SK-N-SH (cell line): ENCODE measurements at regions not wholly inside any gene's neighbourhood (a gene's known extent, or its start where the extent isn't known, plus 50 kb on each side); places are given as distances from the start of the nearest gene placed in this dataset.

Experiments
- CTCF ChIA-PET: fragments of 300-600, 350-600 bp; formaldehyde crosslinking; extraction: SDS; loops from one replicate; lab custom pipeline; 2021; lab: Yijun Ruan, JAX
- POLR2A ChIA-PET: fragments of 350-600 bp; sonication (Branson Sonifier 250); formaldehyde crosslinking; extraction: SDS; loops from one replicate; lab custom pipeline; 2020; ENCODE audit warnings: antibody characterized with exemption, inconsistent platforms; lab: Yijun Ruan, JAX
- DNase-seq: peaks from one replicate; pipeline ENCODE4 v3.0.0; 2012
- H2AFZ ChIP-seq: fragments of 200-600 bp; sonication (generic); 2 replicates; pipeline ENCODE4 v1.8.1; 2016; ENCODE audit warnings: antibody characterized with exemption, mild to moderate bottlenecking, low read depth
- H3F3A ChIP-seq: fragments of 200-600 bp; sonication (generic); replicated peaks from 2 replicates; pipeline ENCODE3; 2016; ENCODE audit warnings: antibody characterized with exemption, mild to moderate bottlenecking; ENCODE audit not compliant: insufficient read depth
- H3K27ac ChIP-seq, 2 experiments: fragments of 200-500 bp in 1 of 2; fragments of 200-600 bp in 1 of 2; sonication (Bioruptor generic) in 1 of 2; sonication (generic), shearing (Covaris generic) in 1 of 2; 2 replicates each; pipeline versions ENCODE4 v1.5.1 to v1.6.1; 2014 to 2016; ENCODE audit warnings: low read depth in 2 of 2, inconsistent platforms in 1 of 2, low read length in 1 of 2, mild to moderate bottlenecking in 1 of 2, mixed read lengths in 1 of 2
- H3K27me3 ChIP-seq: fragments of 200-600 bp; sonication (generic), shearing (Covaris generic); 2 replicates; pipeline ENCODE4 v1.6.1; 2016; ENCODE audit warnings: mixed run types; ENCODE audit not compliant: insufficient read depth
- H3K36me3 ChIP-seq, 2 experiments: fragments of 200-500 bp in 1 of 2; fragments of 200-600 bp in 1 of 2; sonication (Bioruptor generic) in 1 of 2; sonication (generic) in 1 of 2; replicated peaks in 1 of 2; 2 replicates each; pipeline versions ENCODE3 to v1.5.1; 2014 to 2016; ENCODE audit warnings: low read length in 1 of 2, mild to moderate bottlenecking in 1 of 2; ENCODE audit not compliant: insufficient read depth in 2 of 2, control insufficient read depth in 1 of 2
- H3K4me1 ChIP-seq, 2 experiments: fragments of 200-500 bp in 1 of 2; fragments of 200-600 bp in 1 of 2; sonication (Bioruptor generic) in 1 of 2; sonication (generic), shearing (Covaris generic) in 1 of 2; 2 replicates each; pipeline versions ENCODE4 v1.5.1 to v1.6.1; 2014 to 2016; ENCODE audit warnings: low read depth in 1 of 2, low read length in 1 of 2, mixed run types in 1 of 2; ENCODE audit not compliant: insufficient read depth in 2 of 2, control insufficient read depth in 1 of 2
- H3K4me2 ChIP-seq: fragments of 200-600 bp; sonication (generic), shearing (Covaris generic); 2 replicates; pipeline ENCODE4 v1.6.1; 2017; ENCODE audit warnings: mixed run types
- H3K4me3 ChIP-seq, 2 experiments: fragments of 200-500 bp in 1 of 2; fragments of 200-600 bp in 1 of 2; sonication (Bioruptor generic) in 1 of 2; sonication (generic), shearing (Covaris generic) in 1 of 2; 2 replicates each; pipeline versions ENCODE4 v1.5.1 to v1.8.1; 2014 to 2016; ENCODE audit warnings: low read depth in 2 of 2, inconsistent platforms in 1 of 2, low read length in 1 of 2, mild to moderate bottlenecking in 1 of 2, mixed read lengths in 1 of 2, moderate library complexity in 1 of 2
- H3K79me2 ChIP-seq: fragments of 200-600 bp; sonication (generic); 2 replicates; pipeline ENCODE4 v1.8.1; 2017; ENCODE audit warnings: mild to moderate bottlenecking; ENCODE audit not compliant: insufficient read depth
- H3K9ac ChIP-seq: fragments of 200-600 bp; sonication (generic); 2 replicates; pipeline ENCODE4 v1.6.1; 2017; ENCODE audit warnings: mixed run types
- H3K9me2 ChIP-seq: fragments of 200-600 bp; sonication (generic); 2 replicates; pipeline ENCODE4 v1.6.1; 2017; ENCODE audit warnings: mixed run types
- H3K9me3 ChIP-seq: fragments of 200-600 bp; sonication (generic); 2 replicates; pipeline ENCODE4 v1.6.1; 2017; ENCODE audit warnings: mixed run types, mild to moderate bottlenecking, moderate library complexity
- H4K20me1 ChIP-seq: fragments of 200-600 bp; sonication (generic); 2 replicates; pipeline ENCODE4 v1.6.1; 2017; ENCODE audit warnings: mild to moderate bottlenecking, mixed run types; ENCODE audit not compliant: insufficient read depth
- ELF1 ChIP-seq: IDR thresholded peaks from 2 replicates; pipeline ENCODE4 v1.4.0; 2012
- FOXJ3 ChIP-seq: sonication (generic); formaldehyde crosslinking; IDR thresholded peaks from 2 replicates; pipeline ENCODE4 v1.5.1; 2020; ENCODE audit warnings: mild to moderate bottlenecking, missing genetic modification reagents
- GABPA ChIP-seq: IDR thresholded peaks from 2 replicates; pipeline ENCODE4 v1.4.0; 2012; ENCODE audit warnings: low read depth, mild to moderate bottlenecking
- MXI1 ChIP-seq: IDR thresholded peaks from 2 replicates; pipeline ENCODE4 v1.6.1; 2012; ENCODE audit warnings: mild to moderate bottlenecking, low read depth, low read length, improper control_type of control experiment
- NFIC ChIP-seq: IDR thresholded peaks from 2 replicates; pipeline ENCODE4 v1.4.0; 2012; ENCODE audit warnings: borderline replicate concordance
- RCOR1 ChIP-seq: fragments of 150-350 bp; IDR thresholded peaks from 2 replicates; pipeline ENCODE4 v1.6.1; 2017; ENCODE audit warnings: antibody characterized with exemption, low read length
- RFX5 ChIP-seq: IDR thresholded peaks from 2 replicates; pipeline ENCODE4 v1.6.1; 2012; ENCODE audit warnings: mild to moderate bottlenecking, improper control_type of control experiment, low read length
- SMC3 ChIP-seq: IDR thresholded peaks from 2 replicates; pipeline ENCODE4 v1.6.1; 2012; ENCODE audit warnings: low read depth, low read length, improper control_type of control experiment
- TEAD4 ChIP-seq: IDR thresholded peaks from 2 replicates; pipeline ENCODE4 v1.4.0; 2012; ENCODE audit warnings: mild to moderate bottlenecking, borderline replicate concordance; ENCODE audit not compliant: insufficient read depth
- WGBS: methylation state at CpG from one replicate; pipeline ENCODE4 v1.1.6; 2017; ENCODE audit warnings: low lambda C conversion rate; 5-methylcytosine and 5-hydroxymethylcytosine counted together
- TF ChIP-seq, protein P1 (sequence below): IDR thresholded peaks from 2 replicates; pipeline ENCODE4 v1.4.0; 2012; ENCODE audit warnings: low read depth, borderline replicate concordance
- TF ChIP-seq, protein P2 (sequence below): IDR thresholded peaks from 2 replicates; pipeline ENCODE4; 2012
- TF ChIP-seq, protein P3 (sequence below): IDR thresholded peaks from 2 replicates; pipeline ENCODE4 v1.4.0; 2012; ENCODE audit warnings: low read depth
- TF ChIP-seq, protein P4 (sequence below): IDR thresholded peaks from 2 replicates; pipeline ENCODE4 v1.4.0; 2012; ENCODE audit warnings: low read depth, borderline replicate concordance
- TF ChIP-seq, protein P5 (sequence below): IDR thresholded peaks from 2 replicates; pipeline ENCODE4 v1.6.1; 2012; ENCODE audit warnings: mild to moderate bottlenecking, low read depth, low read length, moderate library complexity

DNA sequence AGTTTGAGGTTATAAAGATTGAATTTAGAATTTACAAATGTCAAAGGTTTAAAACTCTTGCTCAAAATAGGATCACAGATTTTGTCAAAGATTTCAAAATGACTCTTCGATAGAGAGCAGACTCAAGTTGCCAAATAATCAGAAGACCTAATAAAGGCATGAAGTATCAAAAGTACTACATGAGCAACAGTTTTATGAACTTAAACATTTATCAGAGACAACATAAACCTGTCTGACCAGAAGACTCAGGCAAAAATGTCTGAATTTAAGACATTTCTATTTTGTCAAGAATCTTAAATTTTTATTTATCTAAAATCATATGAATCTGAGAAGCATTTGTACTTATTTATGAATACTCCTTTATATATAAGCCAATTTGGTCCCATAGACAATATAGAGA lies 330.9 kb downstream of the PTPRU start:
- H3K9me3 ChIP-seq = peaks cover 4% of the 10 kb centered on the region; the same call in 1 of the 2 replicates
- no peak for TF ChIP-seq FOXJ3 (CRISPR knock-in tag)
- no peak for TF ChIP-seq RFX5
- TF ChIP-seq MXI1 = no peak
- TF ChIP-seq, protein P1, sequence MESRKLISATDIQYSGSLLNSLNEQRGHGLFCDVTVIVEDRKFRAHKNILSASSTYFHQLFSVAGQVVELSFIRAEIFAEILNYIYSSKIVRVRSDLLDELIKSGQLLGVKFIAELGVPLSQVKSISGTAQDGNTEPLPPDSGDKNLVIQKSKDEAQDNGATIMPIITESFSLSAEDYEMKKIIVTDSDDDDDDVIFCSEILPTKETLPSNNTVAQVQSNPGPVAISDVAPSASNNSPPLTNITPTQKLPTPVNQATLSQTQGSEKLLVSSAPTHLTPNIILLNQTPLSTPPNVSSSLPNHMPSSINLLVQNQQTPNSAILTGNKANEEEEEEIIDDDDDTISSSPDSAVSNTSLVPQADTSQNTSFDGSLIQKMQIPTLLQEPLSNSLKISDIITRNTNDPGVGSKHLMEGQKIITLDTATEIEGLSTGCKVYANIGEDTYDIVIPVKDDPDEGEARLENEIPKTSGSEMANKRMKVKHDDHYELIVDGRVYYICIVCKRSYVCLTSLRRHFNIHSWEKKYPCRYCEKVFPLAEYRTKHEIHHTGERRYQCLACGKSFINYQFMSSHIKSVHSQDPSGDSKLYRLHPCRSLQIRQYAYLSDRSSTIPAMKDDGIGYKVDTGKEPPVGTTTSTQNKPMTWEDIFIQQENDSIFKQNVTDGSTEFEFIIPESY = no peak
- TF ChIP-seq TEAD4 = no peak
- TF ChIP-seq RCOR1 = no peak
- no peak for TF ChIP-seq NFIC
- TF ChIP-seq, protein P2, sequence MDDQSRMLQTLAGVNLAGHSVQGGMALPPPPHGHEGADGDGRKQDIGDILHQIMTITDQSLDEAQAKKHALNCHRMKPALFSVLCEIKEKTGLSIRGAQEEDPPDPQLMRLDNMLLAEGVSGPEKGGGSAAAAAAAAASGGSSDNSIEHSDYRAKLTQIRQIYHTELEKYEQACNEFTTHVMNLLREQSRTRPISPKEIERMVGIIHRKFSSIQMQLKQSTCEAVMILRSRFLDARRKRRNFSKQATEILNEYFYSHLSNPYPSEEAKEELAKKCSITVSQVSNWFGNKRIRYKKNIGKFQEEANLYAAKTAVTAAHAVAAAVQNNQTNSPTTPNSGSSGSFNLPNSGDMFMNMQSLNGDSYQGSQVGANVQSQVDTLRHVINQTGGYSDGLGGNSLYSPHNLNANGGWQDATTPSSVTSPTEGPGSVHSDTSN = no peak
- TF ChIP-seq ELF1 = no peak
- no peak for TF ChIP-seq SMC3
- TF ChIP-seq, protein P3, sequence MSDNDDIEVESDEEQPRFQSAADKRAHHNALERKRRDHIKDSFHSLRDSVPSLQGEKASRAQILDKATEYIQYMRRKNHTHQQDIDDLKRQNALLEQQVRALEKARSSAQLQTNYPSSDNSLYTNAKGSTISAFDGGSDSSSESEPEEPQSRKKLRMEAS = no peak
- no peak overlapping the region for H3K4me2 ChIP-seq
- no peaks in the 10 kb centered on the region for H3K9me2 ChIP-seq
- H3K9ac ChIP-seq = no peak overlapping the region
- ChIA-PET POLR2A (no interaction called here), CTCF (no interaction called here)
- H3K27me3 ChIP-seq = no peaks in the 10 kb centered on the region
- no peaks in the 10 kb centered on the region for H3K79me2 ChIP-seq
- H3F3A ChIP-seq = no peaks in the 10 kb centered on the region
- no peak overlapping the region for H3K4me3 ChIP-seq
- no peak overlapping the region for H3K27ac ChIP-seq
- WGBS = 50% methylated on average over 1 of the region's 1 CpG
- no peaks in the 10 kb centered on the region for H3K4me1 ChIP-seq
- no peaks in the 10 kb centered on the region for H3K36me3 ChIP-seq
- H2AFZ ChIP-seq = no peak overlapping the region
- H4K20me1 ChIP-seq = no peaks in the 10 kb centered on the region
- no peak for DNase-seq

DNA sequence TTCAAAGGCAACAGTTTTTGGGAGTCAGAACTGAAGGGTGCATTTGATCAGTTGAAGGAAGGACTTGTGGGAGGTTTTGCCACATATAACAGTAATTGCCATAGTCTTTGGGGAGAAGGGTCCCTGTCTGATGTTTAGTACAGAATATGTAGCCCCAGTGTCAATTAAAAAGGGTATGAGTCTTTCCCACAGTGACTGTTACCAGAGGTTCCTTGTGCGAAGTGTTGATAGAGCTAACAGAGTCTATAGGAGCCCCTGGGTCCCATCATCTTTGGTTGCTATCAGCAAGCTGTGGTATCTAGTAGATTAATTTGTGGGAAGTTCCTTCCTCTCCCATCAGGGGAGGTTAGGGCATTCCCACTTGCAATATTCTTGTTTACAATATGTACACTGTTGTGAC lies 329.2 kb downstream of the PTPRU start:
- Histone ChIP-seq H3K27ac (no peak overlapping the region), H3K9me2 (no peaks in the 10 kb centered on the region), H3F3A (no peaks in the 10 kb centered on the region), H3K4me3 (no peak overlapping the region), H3K79me2 (no peaks in the 10 kb centered on the region), H3K36me3 (no peaks in the 10 kb centered on the region), H2AFZ (no peak overlapping the region), H3K27me3 (no peaks in the 10 kb centered on the region), H3K9me3 (peaks cover 4% of the 10 kb centered on the region; the same call in 1 of the 2 replicates), H3K9ac (no peak overlapping the region), H4K20me1 (no peaks in the 10 kb centered on the region), H3K4me1 (no peaks in the 10 kb centered on the region), H3K4me2 (no peak overlapping the region)
- 83% methylated on average over 1 of the region's 1 CpG for WGBS
- no peak for DNase-seq
- ChIA-PET POLR2A (no interaction called here), CTCF (no interaction called here)
- TF ChIP-seq GABPA (no peak), TEAD4 (no peak), ELF1 (no peak), MXI1 (no peak), RFX5 (no peak)
- TF ChIP-seq, protein P4, sequence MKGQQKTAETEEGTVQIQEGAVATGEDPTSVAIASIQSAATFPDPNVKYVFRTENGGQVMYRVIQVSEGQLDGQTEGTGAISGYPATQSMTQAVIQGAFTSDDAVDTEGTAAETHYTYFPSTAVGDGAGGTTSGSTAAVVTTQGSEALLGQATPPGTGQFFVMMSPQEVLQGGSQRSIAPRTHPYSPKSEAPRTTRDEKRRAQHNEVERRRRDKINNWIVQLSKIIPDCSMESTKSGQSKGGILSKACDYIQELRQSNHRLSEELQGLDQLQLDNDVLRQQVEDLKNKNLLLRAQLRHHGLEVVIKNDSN = no peak
- TF ChIP-seq, protein P1 = no peak
- TF ChIP-seq, protein P5, sequence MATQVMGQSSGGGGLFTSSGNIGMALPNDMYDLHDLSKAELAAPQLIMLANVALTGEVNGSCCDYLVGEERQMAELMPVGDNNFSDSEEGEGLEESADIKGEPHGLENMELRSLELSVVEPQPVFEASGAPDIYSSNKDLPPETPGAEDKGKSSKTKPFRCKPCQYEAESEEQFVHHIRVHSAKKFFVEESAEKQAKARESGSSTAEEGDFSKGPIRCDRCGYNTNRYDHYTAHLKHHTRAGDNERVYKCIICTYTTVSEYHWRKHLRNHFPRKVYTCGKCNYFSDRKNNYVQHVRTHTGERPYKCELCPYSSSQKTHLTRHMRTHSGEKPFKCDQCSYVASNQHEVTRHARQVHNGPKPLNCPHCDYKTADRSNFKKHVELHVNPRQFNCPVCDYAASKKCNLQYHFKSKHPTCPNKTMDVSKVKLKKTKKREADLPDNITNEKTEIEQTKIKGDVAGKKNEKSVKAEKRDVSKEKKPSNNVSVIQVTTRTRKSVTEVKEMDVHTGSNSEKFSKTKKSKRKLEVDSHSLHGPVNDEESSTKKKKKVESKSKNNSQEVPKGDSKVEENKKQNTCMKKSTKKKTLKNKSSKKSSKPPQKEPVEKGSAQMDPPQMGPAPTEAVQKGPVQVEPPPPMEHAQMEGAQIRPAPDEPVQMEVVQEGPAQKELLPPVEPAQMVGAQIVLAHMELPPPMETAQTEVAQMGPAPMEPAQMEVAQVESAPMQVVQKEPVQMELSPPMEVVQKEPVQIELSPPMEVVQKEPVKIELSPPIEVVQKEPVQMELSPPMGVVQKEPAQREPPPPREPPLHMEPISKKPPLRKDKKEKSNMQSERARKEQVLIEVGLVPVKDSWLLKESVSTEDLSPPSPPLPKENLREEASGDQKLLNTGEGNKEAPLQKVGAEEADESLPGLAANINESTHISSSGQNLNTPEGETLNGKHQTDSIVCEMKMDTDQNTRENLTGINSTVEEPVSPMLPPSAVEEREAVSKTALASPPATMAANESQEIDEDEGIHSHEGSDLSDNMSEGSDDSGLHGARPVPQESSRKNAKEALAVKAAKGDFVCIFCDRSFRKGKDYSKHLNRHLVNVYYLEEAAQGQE = no peak
